SK-N-SH (cell line): ENCODE measurements at regions not wholly inside any gene's neighbourhood (a gene's known extent, or its start where the extent isn't known, plus 50 kb on each side); places are given as distances from the start of the nearest gene placed in this dataset.

Source experiments
- CTCF ChIA-PET: fragments of 300-600, 350-600 bp; formaldehyde crosslinking; extraction: SDS; loops from one replicate; lab custom pipeline; 2021; lab: Yijun Ruan, JAX
- POLR2A ChIA-PET: fragments of 350-600 bp; sonication (Branson Sonifier 250); formaldehyde crosslinking; extraction: SDS; loops from one replicate; lab custom pipeline; 2020; ENCODE audit warnings: antibody characterized with exemption, inconsistent platforms; lab: Yijun Ruan, JAX
- DNase-seq: peaks from one replicate; pipeline ENCODE4 v3.0.0; 2012
- H2AFZ ChIP-seq: fragments of 200-600 bp; sonication (generic); 2 replicates; pipeline ENCODE4 v1.8.1; 2016; ENCODE audit warnings: antibody characterized with exemption, mild to moderate bottlenecking, low read depth
- H3F3A ChIP-seq: fragments of 200-600 bp; sonication (generic); replicated peaks from 2 replicates; pipeline ENCODE3; 2016; ENCODE audit warnings: antibody characterized with exemption, mild to moderate bottlenecking; ENCODE audit not compliant: insufficient read depth
- H3K27ac ChIP-seq, 2 experiments: fragments of 200-500 bp in 1 of 2; fragments of 200-600 bp in 1 of 2; sonication (Bioruptor generic) in 1 of 2; sonication (generic), shearing (Covaris generic) in 1 of 2; 2 replicates each; pipeline versions ENCODE4 v1.5.1 to v1.6.1; 2014 to 2016; ENCODE audit warnings: low read depth in 2 of 2, inconsistent platforms in 1 of 2, low read length in 1 of 2, mild to moderate bottlenecking in 1 of 2, mixed read lengths in 1 of 2
- H3K27me3 ChIP-seq: fragments of 200-600 bp; sonication (generic), shearing (Covaris generic); 2 replicates; pipeline ENCODE4 v1.6.1; 2016; ENCODE audit warnings: mixed run types; ENCODE audit not compliant: insufficient read depth
- H3K36me3 ChIP-seq, 2 experiments: fragments of 200-500 bp in 1 of 2; fragments of 200-600 bp in 1 of 2; sonication (Bioruptor generic) in 1 of 2; sonication (generic) in 1 of 2; replicated peaks in 1 of 2; 2 replicates each; pipeline versions ENCODE3 to v1.5.1; 2014 to 2016; ENCODE audit warnings: low read length in 1 of 2, mild to moderate bottlenecking in 1 of 2; ENCODE audit not compliant: insufficient read depth in 2 of 2, control insufficient read depth in 1 of 2
- H3K4me1 ChIP-seq, 2 experiments: fragments of 200-500 bp in 1 of 2; fragments of 200-600 bp in 1 of 2; sonication (Bioruptor generic) in 1 of 2; sonication (generic), shearing (Covaris generic) in 1 of 2; 2 replicates each; pipeline versions ENCODE4 v1.5.1 to v1.6.1; 2014 to 2016; ENCODE audit warnings: low read depth in 1 of 2, low read length in 1 of 2, mixed run types in 1 of 2; ENCODE audit not compliant: insufficient read depth in 2 of 2, control insufficient read depth in 1 of 2
- H3K4me2 ChIP-seq: fragments of 200-600 bp; sonication (generic), shearing (Covaris generic); 2 replicates; pipeline ENCODE4 v1.6.1; 2017; ENCODE audit warnings: mixed run types
- H3K4me3 ChIP-seq, 2 experiments: fragments of 200-500 bp in 1 of 2; fragments of 200-600 bp in 1 of 2; sonication (Bioruptor generic) in 1 of 2; sonication (generic), shearing (Covaris generic) in 1 of 2; 2 replicates each; pipeline versions ENCODE4 v1.5.1 to v1.8.1; 2014 to 2016; ENCODE audit warnings: low read depth in 2 of 2, inconsistent platforms in 1 of 2, low read length in 1 of 2, mild to moderate bottlenecking in 1 of 2, mixed read lengths in 1 of 2, moderate library complexity in 1 of 2
- H3K79me2 ChIP-seq: fragments of 200-600 bp; sonication (generic); 2 replicates; pipeline ENCODE4 v1.8.1; 2017; ENCODE audit warnings: mild to moderate bottlenecking; ENCODE audit not compliant: insufficient read depth
- H3K9ac ChIP-seq: fragments of 200-600 bp; sonication (generic); 2 replicates; pipeline ENCODE4 v1.6.1; 2017; ENCODE audit warnings: mixed run types
- H3K9me2 ChIP-seq: fragments of 200-600 bp; sonication (generic); 2 replicates; pipeline ENCODE4 v1.6.1; 2017; ENCODE audit warnings: mixed run types
- H3K9me3 ChIP-seq: fragments of 200-600 bp; sonication (generic); 2 replicates; pipeline ENCODE4 v1.6.1; 2017; ENCODE audit warnings: mixed run types, mild to moderate bottlenecking, moderate library complexity
- H4K20me1 ChIP-seq: fragments of 200-600 bp; sonication (generic); 2 replicates; pipeline ENCODE4 v1.6.1; 2017; ENCODE audit warnings: mild to moderate bottlenecking, mixed run types; ENCODE audit not compliant: insufficient read depth
- FOSL2 ChIP-seq: IDR thresholded peaks from 2 replicates; pipeline ENCODE4 v1.4.0; 2012; ENCODE audit warnings: low read depth, mild to moderate bottlenecking, moderate library complexity, borderline replicate concordance
- FOXJ3 ChIP-seq: sonication (generic); formaldehyde crosslinking; IDR thresholded peaks from 2 replicates; pipeline ENCODE4 v1.5.1; 2020; ENCODE audit warnings: mild to moderate bottlenecking, missing genetic modification reagents
- FOXM1 ChIP-seq: IDR thresholded peaks from 2 replicates; pipeline ENCODE4 v1.4.0; 2012; ENCODE audit warnings: low read depth, mild to moderate bottlenecking
- JUND ChIP-seq: IDR thresholded peaks from 2 replicates; pipeline ENCODE4 v1.4.0; 2012
- MEF2A ChIP-seq: IDR thresholded peaks from 2 replicates; pipeline ENCODE4 v1.4.0; 2012; ENCODE audit warnings: low read depth, borderline replicate concordance
- MXI1 ChIP-seq: IDR thresholded peaks from 2 replicates; pipeline ENCODE4 v1.6.1; 2012; ENCODE audit warnings: mild to moderate bottlenecking, low read depth, low read length, improper control_type of control experiment
- POLR2AphosphoS5 ChIP-seq: IDR thresholded peaks from 2 replicates; pipeline ENCODE4 v1.6.1; 2012; ENCODE audit warnings: low read depth, low read length
- RCOR1 ChIP-seq: fragments of 150-350 bp; IDR thresholded peaks from 2 replicates; pipeline ENCODE4 v1.6.1; 2017; ENCODE audit warnings: antibody characterized with exemption, low read length
- RFX5 ChIP-seq: IDR thresholded peaks from 2 replicates; pipeline ENCODE4 v1.6.1; 2012; ENCODE audit warnings: mild to moderate bottlenecking, improper control_type of control experiment, low read length
- RXRA ChIP-seq: IDR thresholded peaks from 2 replicates; pipeline ENCODE4 v1.4.0; 2012; ENCODE audit warnings: low read depth, mild to moderate bottlenecking, borderline replicate concordance
- SMC3 ChIP-seq: IDR thresholded peaks from 2 replicates; pipeline ENCODE4 v1.6.1; 2012; ENCODE audit warnings: low read depth, low read length, improper control_type of control experiment
- TCF12 ChIP-seq: IDR thresholded peaks from 2 replicates; pipeline ENCODE4 v1.4.0; 2012
- TEAD4 ChIP-seq: IDR thresholded peaks from 2 replicates; pipeline ENCODE4 v1.4.0; 2012; ENCODE audit warnings: mild to moderate bottlenecking, borderline replicate concordance; ENCODE audit not compliant: insufficient read depth
- WGBS: methylation state at CpG from one replicate; pipeline ENCODE4 v1.1.6; 2017; ENCODE audit warnings: low lambda C conversion rate; 5-methylcytosine and 5-hydroxymethylcytosine counted together
- TF ChIP-seq, protein P1 (sequence below): fragments of 150-350 bp; IDR thresholded peaks from 2 replicates; pipeline ENCODE4 v1.6.1; 2016; ENCODE audit warnings: mild to moderate bottlenecking, low read depth, low read length
- TF ChIP-seq, protein P2 (sequence below): fragments of 200-600 bp; sonication (generic); IDR thresholded peaks from 2 replicates; pipeline ENCODE4 v1.6.1; 2017; ENCODE audit warnings: antibody characterized with exemption, mild to moderate bottlenecking, moderate library complexity
- TF ChIP-seq, protein P3 (sequence below): IDR thresholded peaks from 2 replicates; pipeline ENCODE4; 2012
- TF ChIP-seq, protein P4 (sequence below): IDR thresholded peaks from 2 replicates; pipeline ENCODE4 v1.4.0; 2012; ENCODE audit warnings: low read depth
- TF ChIP-seq, protein P5 (sequence below): fragments of 150-350 bp; IDR thresholded peaks from 2 replicates; pipeline ENCODE4 v1.6.1; 2017; ENCODE audit warnings: antibody characterized with exemption, low read length, low read depth, borderline replicate concordance

DNA sequence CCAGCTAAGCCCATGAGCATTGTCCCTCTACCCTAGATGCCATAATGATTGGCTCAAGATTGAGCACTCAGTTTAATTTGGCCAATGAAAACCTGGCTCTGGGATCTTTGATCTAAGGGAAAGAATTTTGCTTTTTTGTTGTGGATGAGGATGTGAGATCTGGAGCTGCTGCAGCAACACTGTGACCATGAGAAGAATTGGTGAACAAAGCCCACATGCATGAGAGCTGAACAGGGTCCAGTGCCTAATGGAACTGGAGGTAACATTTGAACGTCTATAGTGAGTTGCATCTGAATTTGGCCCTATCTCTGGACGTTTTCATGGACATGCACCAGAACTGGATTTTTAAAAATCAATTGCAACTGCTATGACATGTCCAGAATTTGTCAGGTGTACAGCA, 338.6 kb downstream of the AACS start:
- DNase-seq: no peak
- no peak for TF ChIP-seq RCOR1
- CTCF ChIA-PET: interaction anchor here (1.3 to 6.9 kb wide), 5 partner anchors 12 to 221 kb away, joined by 3 to 64 read pairs (median 5); no protein-coding TSS in a partner anchor
- H3K4me1 ChIP-seq: no peaks in the 10 kb centered on the region
- POLR2A ChIA-PET: no interaction called here
- no peaks in the 10 kb centered on the region for H3K36me3 ChIP-seq
- H3K27me3 ChIP-seq: no peaks in the 10 kb centered on the region
- no peaks in the 10 kb centered on the region for H3K79me2 ChIP-seq
- H3K27ac ChIP-seq: no peak overlapping the region
- H3K9me2 ChIP-seq: no peaks in the 10 kb centered on the region
- H3K4me2 ChIP-seq: no peak overlapping the region
- H3K9ac ChIP-seq: no peak overlapping the region
- WGBS: 0% methylated on average over 2 of the region's 2 CpGs
- H3K4me3 ChIP-seq: no peak overlapping the region
- no peaks in the 10 kb centered on the region for H3K9me3 ChIP-seq
- no peak overlapping the region for H2AFZ ChIP-seq
- H3F3A ChIP-seq: no peaks in the 10 kb centered on the region
- no peaks in the 10 kb centered on the region for H4K20me1 ChIP-seq

DNA sequence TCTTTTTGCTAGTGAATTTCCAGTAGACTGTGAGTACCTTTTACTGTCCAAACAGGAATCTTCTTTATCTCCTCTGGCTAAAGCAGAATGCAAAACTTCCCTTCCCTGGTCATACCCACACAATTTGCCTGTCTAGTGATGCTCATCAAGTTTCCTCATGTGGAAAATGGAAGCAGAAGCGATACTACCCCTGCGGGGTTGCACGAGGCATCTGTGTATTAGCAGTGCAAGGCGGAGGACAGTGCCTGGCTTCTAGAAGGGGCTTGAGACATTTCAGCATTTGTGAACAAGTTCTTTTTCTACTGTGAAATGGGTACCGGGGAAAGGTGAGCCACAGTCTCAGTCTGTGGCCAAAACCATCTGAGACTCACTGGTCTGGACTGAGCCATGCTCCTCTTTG, 340.9 kb downstream of the AACS start:
- 13% methylated on average over 5 of the region's 5 CpGs for WGBS
- Histone ChIP-seq H4K20me1 (no peaks in the 10 kb centered on the region), H3F3A (no peaks in the 10 kb centered on the region), H2AFZ (no peak overlapping the region), H3K27ac (no peak overlapping the region), H3K79me2 (no peaks in the 10 kb centered on the region), H3K4me1 (no peaks in the 10 kb centered on the region), H3K9me3 (no peaks in the 10 kb centered on the region), H3K27me3 (no peaks in the 10 kb centered on the region), H3K36me3 (no peaks in the 10 kb centered on the region), H3K4me2 (no peak overlapping the region), H3K9me2 (no peaks in the 10 kb centered on the region), H3K4me3 (no peak overlapping the region), H3K9ac (no peak overlapping the region)
- no peak for TF ChIP-seq SMC3
- DNase-seq: no peak
- ChIA-PET POLR2A (no interaction called here), CTCF (interaction anchor here (6.9 kb wide), 1 partner anchor 223 kb away, joined by 64 read pairs; no protein-coding TSS in a partner anchor)

DNA sequence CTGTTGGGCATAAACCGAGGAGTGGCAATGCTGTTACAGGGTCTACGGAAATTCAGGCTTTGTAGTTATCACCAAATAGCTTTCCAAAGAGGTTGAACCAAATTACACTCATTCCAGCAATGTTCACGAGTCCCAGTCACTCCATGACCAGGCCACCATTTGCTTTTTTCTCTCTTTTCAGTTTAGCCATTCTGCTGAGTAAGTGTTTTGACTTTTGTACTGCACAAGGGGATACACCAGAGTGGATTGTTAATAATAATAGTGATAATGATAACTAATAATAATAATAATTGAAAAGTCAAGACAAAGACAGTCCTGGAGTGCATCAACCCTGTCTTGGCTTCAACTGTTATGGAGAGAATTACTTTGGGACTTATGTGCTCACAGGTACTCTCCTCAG, 343.5 kb downstream of the AACS start:
- H2AFZ ChIP-seq: no peak overlapping the region
- H3K9me3 ChIP-seq: no peaks in the 10 kb centered on the region
- WGBS: 6% methylated on average over 3 of the region's 3 CpGs
- no peaks in the 10 kb centered on the region for H3K9me2 ChIP-seq
- no peak overlapping the region for H3K4me2 ChIP-seq
- H3K4me1 ChIP-seq: no peaks in the 10 kb centered on the region
- CTCF ChIA-PET: no interaction called here
- H4K20me1 ChIP-seq: no peaks in the 10 kb centered on the region
- no peaks in the 10 kb centered on the region for H3F3A ChIP-seq
- H3K4me3 ChIP-seq: no peak overlapping the region
- H3K79me2 ChIP-seq: no peaks in the 10 kb centered on the region
- POLR2A ChIA-PET: no interaction called here
- DNase-seq: no peak
- no peak overlapping the region for H3K9ac ChIP-seq
- H3K36me3 ChIP-seq: no peaks in the 10 kb centered on the region
- H3K27ac ChIP-seq: no peak overlapping the region
- H3K27me3 ChIP-seq: no peaks in the 10 kb centered on the region
- TF ChIP-seq, protein P1, sequence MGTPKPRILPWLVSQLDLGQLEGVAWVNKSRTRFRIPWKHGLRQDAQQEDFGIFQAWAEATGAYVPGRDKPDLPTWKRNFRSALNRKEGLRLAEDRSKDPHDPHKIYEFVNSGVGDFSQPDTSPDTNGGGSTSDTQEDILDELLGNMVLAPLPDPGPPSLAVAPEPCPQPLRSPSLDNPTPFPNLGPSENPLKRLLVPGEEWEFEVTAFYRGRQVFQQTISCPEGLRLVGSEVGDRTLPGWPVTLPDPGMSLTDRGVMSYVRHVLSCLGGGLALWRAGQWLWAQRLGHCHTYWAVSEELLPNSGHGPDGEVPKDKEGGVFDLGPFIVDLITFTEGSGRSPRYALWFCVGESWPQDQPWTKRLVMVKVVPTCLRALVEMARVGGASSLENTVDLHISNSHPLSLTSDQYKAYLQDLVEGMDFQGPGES: no peak
- TF ChIP-seq, protein P2, sequence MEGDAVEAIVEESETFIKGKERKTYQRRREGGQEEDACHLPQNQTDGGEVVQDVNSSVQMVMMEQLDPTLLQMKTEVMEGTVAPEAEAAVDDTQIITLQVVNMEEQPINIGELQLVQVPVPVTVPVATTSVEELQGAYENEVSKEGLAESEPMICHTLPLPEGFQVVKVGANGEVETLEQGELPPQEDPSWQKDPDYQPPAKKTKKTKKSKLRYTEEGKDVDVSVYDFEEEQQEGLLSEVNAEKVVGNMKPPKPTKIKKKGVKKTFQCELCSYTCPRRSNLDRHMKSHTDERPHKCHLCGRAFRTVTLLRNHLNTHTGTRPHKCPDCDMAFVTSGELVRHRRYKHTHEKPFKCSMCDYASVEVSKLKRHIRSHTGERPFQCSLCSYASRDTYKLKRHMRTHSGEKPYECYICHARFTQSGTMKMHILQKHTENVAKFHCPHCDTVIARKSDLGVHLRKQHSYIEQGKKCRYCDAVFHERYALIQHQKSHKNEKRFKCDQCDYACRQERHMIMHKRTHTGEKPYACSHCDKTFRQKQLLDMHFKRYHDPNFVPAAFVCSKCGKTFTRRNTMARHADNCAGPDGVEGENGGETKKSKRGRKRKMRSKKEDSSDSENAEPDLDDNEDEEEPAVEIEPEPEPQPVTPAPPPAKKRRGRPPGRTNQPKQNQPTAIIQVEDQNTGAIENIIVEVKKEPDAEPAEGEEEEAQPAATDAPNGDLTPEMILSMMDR: no peak
- TF ChIP-seq, protein P3, sequence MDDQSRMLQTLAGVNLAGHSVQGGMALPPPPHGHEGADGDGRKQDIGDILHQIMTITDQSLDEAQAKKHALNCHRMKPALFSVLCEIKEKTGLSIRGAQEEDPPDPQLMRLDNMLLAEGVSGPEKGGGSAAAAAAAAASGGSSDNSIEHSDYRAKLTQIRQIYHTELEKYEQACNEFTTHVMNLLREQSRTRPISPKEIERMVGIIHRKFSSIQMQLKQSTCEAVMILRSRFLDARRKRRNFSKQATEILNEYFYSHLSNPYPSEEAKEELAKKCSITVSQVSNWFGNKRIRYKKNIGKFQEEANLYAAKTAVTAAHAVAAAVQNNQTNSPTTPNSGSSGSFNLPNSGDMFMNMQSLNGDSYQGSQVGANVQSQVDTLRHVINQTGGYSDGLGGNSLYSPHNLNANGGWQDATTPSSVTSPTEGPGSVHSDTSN: no peak
- no peak for TF ChIP-seq RXRA
- TF ChIP-seq POLR2AphosphoS5: no peak
- no peak for TF ChIP-seq FOSL2
- no peak for TF ChIP-seq RCOR1
- TF ChIP-seq, protein P4, sequence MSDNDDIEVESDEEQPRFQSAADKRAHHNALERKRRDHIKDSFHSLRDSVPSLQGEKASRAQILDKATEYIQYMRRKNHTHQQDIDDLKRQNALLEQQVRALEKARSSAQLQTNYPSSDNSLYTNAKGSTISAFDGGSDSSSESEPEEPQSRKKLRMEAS: no peak
- no peak for TF ChIP-seq MXI1
- TF ChIP-seq TEAD4: no peak
- TF ChIP-seq FOXM1: no peak
- TF ChIP-seq MEF2A: no peak
- TF ChIP-seq RFX5: no peak
- TF ChIP-seq JUND: no peak
- TF ChIP-seq, protein P5, sequence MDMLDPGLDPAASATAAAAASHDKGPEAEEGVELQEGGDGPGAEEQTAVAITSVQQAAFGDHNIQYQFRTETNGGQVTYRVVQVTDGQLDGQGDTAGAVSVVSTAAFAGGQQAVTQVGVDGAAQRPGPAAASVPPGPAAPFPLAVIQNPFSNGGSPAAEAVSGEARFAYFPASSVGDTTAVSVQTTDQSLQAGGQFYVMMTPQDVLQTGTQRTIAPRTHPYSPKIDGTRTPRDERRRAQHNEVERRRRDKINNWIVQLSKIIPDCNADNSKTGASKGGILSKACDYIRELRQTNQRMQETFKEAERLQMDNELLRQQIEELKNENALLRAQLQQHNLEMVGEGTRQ: no peak
- TF ChIP-seq TCF12: no peak
- TF ChIP-seq FOXJ3 (CRISPR knock-in tag): no peak
